ENCODE measurements at regions not wholly inside any gene's neighbourhood (a gene's known extent, or its start where the extent isn't known, plus 50 kb on each side); places are given as distances from the start of the nearest gene placed in this dataset.

DNA sequence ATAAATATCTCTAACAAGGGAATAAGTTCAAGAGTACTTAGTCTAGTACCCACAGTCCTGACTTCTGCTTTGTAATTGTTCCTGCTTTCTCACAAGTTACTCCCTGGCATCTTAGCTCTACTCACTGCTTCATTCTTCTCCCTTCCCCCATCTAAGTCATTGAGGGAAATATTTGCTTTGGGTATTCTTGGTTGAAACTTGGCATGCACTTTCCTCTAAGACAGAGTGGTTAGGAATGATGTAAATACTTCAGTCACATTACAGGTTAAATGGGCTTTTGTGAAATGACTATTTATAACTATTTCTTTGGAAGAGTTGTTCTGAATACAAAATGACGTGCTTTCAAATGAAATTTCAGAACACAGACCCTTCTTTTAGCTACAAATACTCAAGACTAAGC, 67.7 kb upstream of the PLEKHG1 start:
- intact Hi-C loops (cut with DNase I): no loop called here
- DNase-seq (ENCODE audit: low spot score): no peak

DNA sequence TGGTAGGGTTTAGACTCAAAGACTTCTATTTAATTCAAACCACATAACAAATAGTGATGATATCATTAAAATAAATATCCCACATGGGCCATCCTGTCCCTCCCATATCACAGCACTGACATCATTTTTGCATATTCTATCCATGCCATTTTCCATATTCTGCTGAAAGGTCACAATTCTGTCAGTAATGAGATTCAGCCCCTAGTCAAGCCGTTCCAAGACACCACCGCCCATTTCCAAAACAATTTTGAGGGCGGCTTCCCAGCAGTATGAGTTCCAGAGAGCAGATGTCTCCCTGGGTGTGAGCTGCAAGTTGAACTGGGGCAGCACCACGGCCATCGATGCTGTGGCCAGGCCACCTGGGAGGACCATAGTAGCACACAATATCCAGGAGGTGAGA, 65.1 kb upstream of the PLEKHG1 start:
- no peak for DNase-seq (ENCODE audit: low spot score)
- intact Hi-C loops (cut with DNase I): no loop called here

DNA sequence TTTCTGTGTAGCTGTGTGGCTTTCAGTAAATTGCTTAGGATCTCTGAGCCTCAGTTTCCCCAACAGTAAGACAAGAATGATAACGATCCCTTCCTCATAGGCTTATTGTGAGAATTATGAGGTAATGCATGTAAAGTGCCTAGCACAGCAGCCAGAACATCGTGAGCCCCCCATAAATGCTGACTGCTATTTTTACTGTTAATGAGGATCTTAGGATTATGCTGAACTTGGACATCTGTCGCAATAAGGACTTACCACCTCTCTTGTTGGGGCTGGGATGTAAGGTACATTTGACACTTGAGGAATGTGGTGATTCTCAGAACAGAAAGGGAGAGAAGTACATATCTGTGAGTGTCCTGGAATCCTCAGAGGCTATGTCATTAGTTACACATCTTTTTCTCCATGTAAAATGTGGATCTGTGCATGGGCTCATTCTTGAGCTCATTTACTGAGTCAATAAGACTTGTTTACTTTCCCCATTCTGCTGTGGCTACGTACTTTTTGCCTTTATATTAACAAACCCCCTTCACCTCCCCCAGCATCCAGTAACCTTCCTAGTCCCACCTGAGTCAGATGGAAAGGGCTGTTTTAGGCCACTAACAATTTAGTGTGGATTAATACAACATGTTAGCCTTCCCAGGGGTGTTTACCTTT, 64.4 kb upstream of the PLEKHG1 start:
- intact Hi-C loops (cut with DNase I): no loop called here
- no peak for DNase-seq (ENCODE audit: low spot score)

DNA sequence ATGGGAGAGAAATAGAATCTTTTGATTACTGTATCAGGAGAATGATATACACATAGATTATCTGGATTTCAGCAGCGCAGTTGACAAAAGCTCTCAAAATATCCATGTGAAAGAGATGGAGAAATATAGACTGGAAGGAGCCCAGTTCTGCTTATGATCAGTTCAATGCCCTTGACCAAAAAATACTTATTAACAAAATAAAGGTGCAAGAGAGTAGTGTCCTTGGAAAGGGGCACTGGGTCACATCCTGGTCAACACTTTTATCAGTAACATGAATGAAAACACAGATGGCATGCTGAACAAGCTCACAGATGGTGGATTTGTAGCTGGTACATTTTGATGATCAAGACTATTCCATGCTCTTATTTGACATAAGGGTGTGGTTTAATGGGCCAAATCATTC, 63.9 kb upstream of the PLEKHG1 start:
- intact Hi-C loops (cut with DNase I): no loop called here

DNA sequence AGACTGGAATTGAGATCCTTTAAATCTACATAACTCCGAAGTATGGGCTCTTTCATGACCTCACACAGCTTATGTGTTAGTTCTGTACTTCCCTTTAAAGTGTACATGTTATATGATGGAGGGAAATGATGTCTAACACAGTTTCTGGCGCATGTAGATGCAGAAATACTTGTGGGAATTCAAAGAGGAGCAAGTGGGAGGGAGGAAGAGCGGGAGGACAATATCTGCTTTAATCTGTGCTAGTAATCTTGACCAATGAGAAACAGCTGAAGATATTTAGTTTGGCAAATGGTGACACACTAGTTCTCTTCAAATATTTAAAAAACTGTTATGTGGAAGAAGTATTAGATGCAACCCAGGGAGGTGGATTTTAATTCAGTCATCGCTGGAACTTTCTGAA, 62.9 kb upstream of the PLEKHG1 start:
- no peak for DNase-seq (ENCODE audit: low spot score)
- intact Hi-C loops (cut with DNase I): no loop called here

More for the DNA sequence above, 63.9 kb upstream of the PLEKHG1 start:
- DNase-seq (ENCODE audit: low spot score): no peak

DNA sequence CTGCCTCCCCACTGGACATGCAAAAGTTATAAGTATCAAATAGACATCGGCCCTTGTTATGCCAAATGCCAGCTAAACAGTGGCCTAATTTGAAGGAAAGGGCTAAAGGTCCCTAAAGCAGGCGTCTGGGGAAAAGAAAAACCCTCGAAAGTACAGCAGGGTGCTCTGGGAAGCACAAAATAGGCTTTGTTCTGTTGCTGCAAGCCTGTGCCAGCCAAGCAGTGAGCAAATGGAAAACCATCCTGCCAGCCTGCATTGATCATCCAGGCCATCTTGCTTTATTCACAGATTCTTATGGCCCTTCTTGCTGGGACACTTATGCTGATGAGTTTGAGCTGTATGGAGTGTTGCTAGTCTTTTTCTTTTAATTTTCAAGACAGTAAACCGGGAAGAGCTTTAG, 62.2 kb upstream of the PLEKHG1 start:
- DNase-seq (ENCODE audit: low spot score): no peak
- intact Hi-C loops (cut with DNase I): no loop called here

DNA sequence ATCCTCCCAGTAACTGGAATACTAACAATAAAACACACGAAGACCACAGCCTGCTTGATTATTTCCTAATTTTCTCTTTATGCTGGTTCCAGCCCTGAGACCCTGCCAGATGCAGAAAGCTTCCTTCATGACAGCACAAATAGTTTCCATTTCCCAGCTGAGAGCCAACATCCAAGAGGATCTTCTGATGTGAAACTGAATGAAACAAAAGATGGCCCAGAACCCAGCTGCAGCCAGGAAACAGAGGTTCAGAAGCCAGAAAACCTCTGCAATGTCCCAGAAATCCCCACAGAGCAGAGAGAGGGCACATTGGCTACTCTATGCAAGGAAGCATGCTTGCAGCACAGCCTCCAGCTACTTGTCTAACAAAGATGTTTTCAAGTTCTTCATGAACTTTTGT, 61.8 kb upstream of the PLEKHG1 start:
- DNase-seq (ENCODE audit: low spot score): no peak
- intact Hi-C loops (cut with DNase I): no loop called here

DNA sequence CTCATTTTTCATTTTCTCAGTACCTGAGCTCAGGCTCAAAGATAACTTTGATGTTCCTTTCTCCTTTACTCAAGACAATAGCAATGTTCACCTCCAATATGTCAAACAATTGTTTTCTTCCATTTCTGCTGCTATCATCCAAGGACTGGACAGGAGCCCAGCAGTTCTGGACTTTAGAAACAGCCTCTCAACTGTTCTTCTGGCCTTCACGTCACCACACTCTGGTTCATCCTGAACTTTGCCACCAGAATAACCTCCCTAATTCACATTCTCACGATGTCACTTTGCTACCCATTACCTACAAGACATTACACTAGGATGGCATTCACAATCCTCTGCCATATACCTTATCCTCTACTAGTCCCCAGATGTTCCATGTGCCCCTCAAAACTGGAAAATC, 60.6 kb upstream of the PLEKHG1 start:
- no peak for DNase-seq (ENCODE audit: low spot score)
- intact Hi-C loops (cut with DNase I): no loop called here

DNA sequence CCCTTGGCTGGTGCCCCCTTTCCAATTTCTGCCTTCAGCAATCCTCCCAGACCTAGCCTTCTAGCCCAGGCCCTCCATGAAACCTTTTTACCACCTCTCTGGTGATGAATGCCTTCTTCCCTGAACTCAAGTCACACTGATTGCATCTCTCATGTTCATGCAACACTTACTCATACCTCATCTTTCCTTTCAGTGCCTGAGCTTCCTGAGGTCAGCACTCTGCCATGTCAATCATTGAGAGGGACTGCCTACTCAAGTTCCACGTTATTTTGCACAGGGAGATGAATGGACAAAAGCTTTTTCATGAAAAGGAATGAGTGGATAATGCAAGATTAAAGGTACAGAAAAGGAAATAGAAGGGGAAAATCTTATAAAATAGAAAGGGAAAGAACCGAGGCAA, 60.1 kb upstream of the PLEKHG1 start:
- no peak for DNase-seq (ENCODE audit: low spot score)
- intact Hi-C loops (cut with DNase I): no loop called here

DNA sequence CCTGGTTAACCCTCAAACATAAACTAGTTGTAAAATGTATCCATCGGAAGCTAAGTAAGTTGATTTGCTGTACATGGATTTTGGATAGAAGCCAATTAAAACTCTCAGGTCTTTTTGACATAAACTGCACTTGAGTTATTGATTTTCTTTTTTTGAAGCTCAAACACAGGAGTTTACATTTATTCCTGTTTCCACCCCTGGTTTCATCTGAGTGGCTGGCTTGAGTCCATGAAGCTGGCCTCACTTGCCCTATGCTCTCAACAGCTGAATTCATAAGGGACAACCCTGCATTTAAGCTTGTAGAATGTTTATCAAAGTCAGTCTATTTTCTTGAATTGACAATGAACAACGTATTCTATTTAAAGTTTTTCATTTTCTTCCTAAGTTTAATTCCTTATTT, 58.1 kb upstream of the PLEKHG1 start:
- intact Hi-C loops (cut with DNase I): loop anchor here (5.0 kb wide), 1 partner anchor 36 kb away; no protein-coding TSS in a partner anchor

DNA sequence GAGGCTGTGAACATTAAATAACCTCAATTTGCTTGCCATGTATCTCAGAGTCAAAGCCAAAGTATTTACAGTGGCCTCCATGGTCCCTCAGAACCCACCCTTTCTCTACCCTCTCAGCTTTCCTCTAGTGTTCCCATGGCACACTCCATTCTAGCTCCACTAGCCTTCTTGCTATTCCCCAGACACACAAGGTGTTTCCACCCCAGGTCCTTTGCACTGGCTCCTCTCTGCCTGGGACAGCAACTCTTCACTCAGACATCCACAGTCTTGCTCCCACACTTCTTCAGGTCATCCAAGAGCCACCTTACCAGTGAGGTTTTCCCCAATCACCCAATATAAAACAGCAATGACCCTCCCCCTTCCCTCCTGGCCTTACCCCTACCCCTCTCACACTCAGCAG, 56.5 kb upstream of the PLEKHG1 start:
- intact Hi-C loops (cut with DNase I): loop anchor here (5.0 kb wide), 1 partner anchor 34 kb away; no protein-coding TSS in a partner anchor
- no peak for DNase-seq (ENCODE audit: low spot score)

More for the DNA sequence above, 58.1 kb upstream of the PLEKHG1 start:
- no peak for DNase-seq (ENCODE audit: low spot score)

DNA sequence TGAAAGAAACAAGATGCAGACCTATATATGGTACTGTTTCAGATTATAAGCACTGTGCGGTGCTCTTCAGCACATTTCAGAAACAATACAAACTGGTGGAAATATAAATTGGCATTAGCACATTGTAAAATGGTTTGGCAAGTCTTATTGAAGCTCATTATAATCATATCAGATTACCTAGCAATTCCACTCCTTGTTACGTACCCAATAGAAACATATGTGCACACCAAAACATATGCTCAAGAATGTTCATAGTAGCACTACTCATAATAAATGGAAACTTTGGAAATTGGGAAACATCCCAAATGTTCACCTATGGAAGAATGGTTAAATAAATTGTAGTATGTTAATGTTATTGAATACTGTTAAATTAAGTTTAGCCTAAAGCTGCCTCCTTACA, 54.9 kb upstream of the PLEKHG1 start:
- intact Hi-C loops (cut with DNase I): loop anchor here (5.0 kb wide), 1 partner anchor 33 kb away; no protein-coding TSS in a partner anchor
- DNase-seq (ENCODE audit: low spot score): no peak

DNA sequence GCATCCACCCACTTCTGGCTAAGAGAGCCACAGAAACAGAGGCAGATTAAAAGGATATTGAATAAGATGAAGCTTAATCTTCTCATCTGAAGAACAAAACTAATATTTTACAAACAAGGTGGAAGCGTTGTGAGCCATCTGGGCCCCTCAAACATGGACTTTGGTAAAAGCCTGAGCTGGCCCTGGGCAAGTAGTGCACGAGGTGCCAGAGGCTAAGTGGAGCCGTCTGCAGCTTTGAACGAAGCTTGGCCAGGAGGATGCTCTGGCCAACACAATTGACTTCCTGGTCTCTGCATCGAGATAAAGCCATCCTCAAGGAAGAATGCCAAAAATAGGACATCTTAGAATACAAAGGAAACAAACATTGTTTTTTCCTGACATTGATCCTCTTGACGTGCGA, 53.2 kb upstream of the PLEKHG1 start:
- no peak for DNase-seq (ENCODE audit: low spot score)
- intact Hi-C loops (cut with DNase I): no loop called here

DNA sequence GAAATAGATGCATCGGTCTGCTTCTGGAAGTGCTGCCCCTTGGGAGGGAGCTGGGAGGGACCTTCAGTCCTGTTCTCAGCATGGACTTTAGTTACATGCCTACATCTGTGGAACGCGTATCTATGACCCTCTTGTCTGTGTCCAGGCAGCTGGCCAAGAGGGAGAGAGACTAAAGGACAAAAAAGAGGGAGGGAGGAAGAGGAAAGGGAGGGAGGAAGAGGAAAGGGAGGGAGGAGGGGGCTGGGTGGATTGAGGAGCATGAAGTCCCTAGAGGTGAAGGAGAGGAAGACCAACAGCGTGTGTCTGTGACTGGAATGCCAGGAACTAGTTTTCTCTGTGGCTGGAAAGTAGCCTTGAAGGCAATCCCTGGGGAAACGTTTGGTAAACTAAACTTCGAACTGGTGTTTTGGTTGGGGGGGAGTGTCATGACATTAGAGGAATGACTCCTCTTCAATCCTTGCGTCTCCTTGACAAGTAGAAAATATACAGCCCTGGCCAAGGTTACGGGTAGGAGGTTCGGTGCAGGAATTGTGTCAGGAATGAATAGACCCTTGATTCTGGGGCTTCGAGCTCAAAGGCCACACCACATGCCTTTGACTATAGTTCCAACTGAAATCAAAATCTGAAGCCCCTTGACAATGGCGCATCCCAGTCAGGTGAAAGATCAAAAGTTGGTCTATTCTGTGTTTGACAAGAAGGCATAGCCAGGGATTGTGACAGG, 52.0 kb upstream of the PLEKHG1 start:
- intact Hi-C loops (cut with DNase I): no loop called here
- DNase-seq (ENCODE audit: low spot score): no peak

DNA sequence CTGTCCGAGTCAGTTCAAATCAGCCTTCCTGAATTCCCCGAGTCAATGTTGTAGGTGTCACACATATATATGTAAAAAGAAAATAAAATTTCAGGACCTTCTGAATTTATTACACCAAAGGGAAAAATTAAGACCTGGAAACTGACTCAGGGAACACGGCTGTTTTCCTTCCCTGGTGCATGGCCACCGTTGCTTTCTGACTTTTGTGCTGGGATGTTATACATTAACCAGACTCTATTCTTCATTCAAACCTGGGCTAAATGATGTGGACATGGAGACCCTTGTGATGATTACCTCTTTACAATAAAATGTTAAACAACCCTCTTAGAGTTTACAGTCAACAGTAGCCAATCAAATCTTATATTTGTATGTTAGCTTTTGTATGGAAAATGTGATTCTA, 51.4 kb upstream of the PLEKHG1 start:
- DNase-seq (ENCODE audit: low spot score): no peak
- intact Hi-C loops (cut with DNase I): no loop called here

DNA sequence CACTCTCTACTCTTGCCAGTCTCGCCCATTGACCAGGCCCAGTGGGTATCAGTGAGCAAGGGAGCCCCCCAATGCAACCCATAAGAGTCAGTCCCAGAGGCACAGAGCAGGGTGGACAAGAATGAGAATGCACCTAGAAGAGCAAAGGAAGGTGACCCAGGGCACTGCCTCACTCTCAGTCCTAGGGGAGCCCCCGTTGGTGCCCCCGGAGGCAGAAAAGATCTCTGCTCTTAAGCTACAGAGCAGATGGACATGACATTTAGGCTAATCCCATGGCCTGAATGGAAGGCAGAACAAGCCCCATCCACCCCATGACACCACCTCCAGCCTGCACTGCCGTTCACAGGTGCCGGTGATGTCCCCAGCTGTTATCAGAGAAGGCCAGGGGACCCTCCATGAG, 50.7 kb upstream of the PLEKHG1 start:
- intact Hi-C loops (cut with DNase I): no loop called here
- DNase-seq (ENCODE audit: low spot score): no peak

DNA sequence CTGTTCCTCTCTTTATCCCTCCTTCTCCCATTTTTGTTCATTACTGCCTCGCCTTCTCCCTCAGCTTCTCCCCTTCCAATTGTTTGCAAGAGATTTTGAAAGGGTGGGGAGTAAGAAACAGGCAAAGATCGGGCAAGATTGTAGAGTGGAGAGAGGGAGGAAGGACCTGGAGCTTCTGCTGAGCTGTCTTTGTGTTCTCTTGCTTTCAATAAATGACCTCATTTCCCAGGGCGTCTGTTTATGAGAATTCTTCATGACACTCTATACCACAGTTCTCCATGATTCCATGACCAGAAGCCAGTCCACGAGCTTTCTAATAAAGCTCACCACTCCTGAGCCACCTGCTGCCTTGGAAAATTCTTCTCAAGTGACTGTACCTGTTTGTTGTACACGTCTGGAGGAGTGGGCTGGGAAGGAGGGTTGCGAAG, 50.0 kb upstream of the PLEKHG1 start:
- DNase-seq (ENCODE audit: low spot score): no peak
- intact Hi-C loops (cut with DNase I): no loop called here
